SK-N-SH (cell line): ENCODE measurements at regions not wholly inside any gene's neighbourhood (a gene's known extent, or its start where the extent isn't known, plus 50 kb on each side); places are given as distances from the start of the nearest gene placed in this dataset.

ENCODE experiments used
- CTCF ChIA-PET: fragments of 300-600, 350-600 bp; formaldehyde crosslinking; extraction: SDS; loops from one replicate; lab custom pipeline; 2021; lab: Yijun Ruan, JAX
- POLR2A ChIA-PET: fragments of 350-600 bp; sonication (Branson Sonifier 250); formaldehyde crosslinking; extraction: SDS; loops from one replicate; lab custom pipeline; 2020; ENCODE audit warnings: antibody characterized with exemption, inconsistent platforms; lab: Yijun Ruan, JAX
- DNase-seq: peaks from one replicate; pipeline ENCODE4 v3.0.0; 2012
- H2AFZ ChIP-seq: fragments of 200-600 bp; sonication (generic); 2 replicates; pipeline ENCODE4 v1.8.1; 2016; ENCODE audit warnings: antibody characterized with exemption, mild to moderate bottlenecking, low read depth
- H3F3A ChIP-seq: fragments of 200-600 bp; sonication (generic); replicated peaks from 2 replicates; pipeline ENCODE3; 2016; ENCODE audit warnings: antibody characterized with exemption, mild to moderate bottlenecking; ENCODE audit not compliant: insufficient read depth
- H3K27ac ChIP-seq, 2 experiments: fragments of 200-500 bp in 1 of 2; fragments of 200-600 bp in 1 of 2; sonication (Bioruptor generic) in 1 of 2; sonication (generic), shearing (Covaris generic) in 1 of 2; 2 replicates each; pipeline versions ENCODE4 v1.5.1 to v1.6.1; 2014 to 2016; ENCODE audit warnings: low read depth in 2 of 2, inconsistent platforms in 1 of 2, low read length in 1 of 2, mild to moderate bottlenecking in 1 of 2, mixed read lengths in 1 of 2
- H3K27me3 ChIP-seq: fragments of 200-600 bp; sonication (generic), shearing (Covaris generic); 2 replicates; pipeline ENCODE4 v1.6.1; 2016; ENCODE audit warnings: mixed run types; ENCODE audit not compliant: insufficient read depth
- H3K36me3 ChIP-seq, 2 experiments: fragments of 200-500 bp in 1 of 2; fragments of 200-600 bp in 1 of 2; sonication (Bioruptor generic) in 1 of 2; sonication (generic) in 1 of 2; replicated peaks in 1 of 2; 2 replicates each; pipeline versions ENCODE3 to v1.5.1; 2014 to 2016; ENCODE audit warnings: low read length in 1 of 2, mild to moderate bottlenecking in 1 of 2; ENCODE audit not compliant: insufficient read depth in 2 of 2, control insufficient read depth in 1 of 2
- H3K4me1 ChIP-seq, 2 experiments: fragments of 200-500 bp in 1 of 2; fragments of 200-600 bp in 1 of 2; sonication (Bioruptor generic) in 1 of 2; sonication (generic), shearing (Covaris generic) in 1 of 2; 2 replicates each; pipeline versions ENCODE4 v1.5.1 to v1.6.1; 2014 to 2016; ENCODE audit warnings: low read depth in 1 of 2, low read length in 1 of 2, mixed run types in 1 of 2; ENCODE audit not compliant: insufficient read depth in 2 of 2, control insufficient read depth in 1 of 2
- H3K4me2 ChIP-seq: fragments of 200-600 bp; sonication (generic), shearing (Covaris generic); 2 replicates; pipeline ENCODE4 v1.6.1; 2017; ENCODE audit warnings: mixed run types
- H3K4me3 ChIP-seq, 2 experiments: fragments of 200-500 bp in 1 of 2; fragments of 200-600 bp in 1 of 2; sonication (Bioruptor generic) in 1 of 2; sonication (generic), shearing (Covaris generic) in 1 of 2; 2 replicates each; pipeline versions ENCODE4 v1.5.1 to v1.8.1; 2014 to 2016; ENCODE audit warnings: low read depth in 2 of 2, inconsistent platforms in 1 of 2, low read length in 1 of 2, mild to moderate bottlenecking in 1 of 2, mixed read lengths in 1 of 2, moderate library complexity in 1 of 2
- H3K79me2 ChIP-seq: fragments of 200-600 bp; sonication (generic); 2 replicates; pipeline ENCODE4 v1.8.1; 2017; ENCODE audit warnings: mild to moderate bottlenecking; ENCODE audit not compliant: insufficient read depth
- H3K9ac ChIP-seq: fragments of 200-600 bp; sonication (generic); 2 replicates; pipeline ENCODE4 v1.6.1; 2017; ENCODE audit warnings: mixed run types
- H3K9me2 ChIP-seq: fragments of 200-600 bp; sonication (generic); 2 replicates; pipeline ENCODE4 v1.6.1; 2017; ENCODE audit warnings: mixed run types
- H3K9me3 ChIP-seq: fragments of 200-600 bp; sonication (generic); 2 replicates; pipeline ENCODE4 v1.6.1; 2017; ENCODE audit warnings: mixed run types, mild to moderate bottlenecking, moderate library complexity
- H4K20me1 ChIP-seq: fragments of 200-600 bp; sonication (generic); 2 replicates; pipeline ENCODE4 v1.6.1; 2017; ENCODE audit warnings: mild to moderate bottlenecking, mixed run types; ENCODE audit not compliant: insufficient read depth
- CHD2 ChIP-seq: fragments of 150-350 bp; IDR thresholded peaks from 2 replicates; pipeline ENCODE4 v1.6.1; 2018; ENCODE audit warnings: low read length; ENCODE audit not compliant: partially characterized antibody
- EP300 ChIP-seq, 2 experiments: IDR thresholded peaks; 2 replicates each; pipeline versions ENCODE4 v1.4.0 to v1.6.1; 2012; ENCODE audit warnings: borderline replicate concordance in 1 of 2, low read depth in 1 of 2, low read length in 1 of 2
- EZH2phosphoT487 ChIP-seq: fragments of 200-600 bp; sonication (generic); IDR thresholded peaks from 2 replicates; pipeline ENCODE4 v1.6.1; 2017; ENCODE audit warnings: low read depth, mixed run types, mild to moderate bottlenecking, antibody characterized with exemption, moderate library complexity, borderline replicate concordance
- GATA2 ChIP-seq: sonication (generic); formaldehyde crosslinking; IDR thresholded peaks from 2 replicates; pipeline ENCODE4 v1.5.0; 2020; ENCODE audit warnings: mild to moderate bottlenecking, missing genetic modification reagents
- JUND ChIP-seq: IDR thresholded peaks from 2 replicates; pipeline ENCODE4 v1.4.0; 2012
- NFIC ChIP-seq: IDR thresholded peaks from 2 replicates; pipeline ENCODE4 v1.4.0; 2012; ENCODE audit warnings: borderline replicate concordance
- NRF1 ChIP-seq: IDR thresholded peaks from 2 replicates; pipeline ENCODE4 v1.6.1; 2012; ENCODE audit warnings: low read depth, mild to moderate bottlenecking, low read length
- RAD21 ChIP-seq: IDR thresholded peaks from 2 replicates; pipeline ENCODE4 v1.6.1; 2012; ENCODE audit warnings: mild to moderate bottlenecking, low read length
- RCOR1 ChIP-seq: fragments of 150-350 bp; IDR thresholded peaks from 2 replicates; pipeline ENCODE4 v1.6.1; 2017; ENCODE audit warnings: antibody characterized with exemption, low read length
- RFX5 ChIP-seq: IDR thresholded peaks from 2 replicates; pipeline ENCODE4 v1.6.1; 2012; ENCODE audit warnings: mild to moderate bottlenecking, improper control_type of control experiment, low read length
- RXRA ChIP-seq: IDR thresholded peaks from 2 replicates; pipeline ENCODE4 v1.4.0; 2012; ENCODE audit warnings: low read depth, mild to moderate bottlenecking, borderline replicate concordance
- TCF12 ChIP-seq: IDR thresholded peaks from 2 replicates; pipeline ENCODE4 v1.4.0; 2012
- TEAD4 ChIP-seq: IDR thresholded peaks from 2 replicates; pipeline ENCODE4 v1.4.0; 2012; ENCODE audit warnings: mild to moderate bottlenecking, borderline replicate concordance; ENCODE audit not compliant: insufficient read depth
- YY1 ChIP-seq: IDR thresholded peaks from 2 replicates; pipeline ENCODE4 v1.4.0; 2012; ENCODE audit warnings: low read depth, mild to moderate bottlenecking
- WGBS: methylation state at CpG from one replicate; pipeline ENCODE4 v1.1.6; 2017; ENCODE audit warnings: low lambda C conversion rate; 5-methylcytosine and 5-hydroxymethylcytosine counted together
- TF ChIP-seq, protein P1 (sequence below): IDR thresholded peaks from 2 replicates; pipeline ENCODE4 v1.6.1; 2012; ENCODE audit warnings: mild to moderate bottlenecking, low read depth, low read length, moderate library complexity
- TF ChIP-seq, protein P2 (sequence below): IDR thresholded peaks from 2 replicates; pipeline ENCODE4 v1.4.0; 2012; ENCODE audit warnings: low read depth, borderline replicate concordance
- TF ChIP-seq, protein P3 (sequence below): fragments of 150-350 bp; IDR thresholded peaks from 2 replicates; pipeline ENCODE4 v1.6.1; 2016; ENCODE audit warnings: mild to moderate bottlenecking, low read depth, low read length

DNA sequence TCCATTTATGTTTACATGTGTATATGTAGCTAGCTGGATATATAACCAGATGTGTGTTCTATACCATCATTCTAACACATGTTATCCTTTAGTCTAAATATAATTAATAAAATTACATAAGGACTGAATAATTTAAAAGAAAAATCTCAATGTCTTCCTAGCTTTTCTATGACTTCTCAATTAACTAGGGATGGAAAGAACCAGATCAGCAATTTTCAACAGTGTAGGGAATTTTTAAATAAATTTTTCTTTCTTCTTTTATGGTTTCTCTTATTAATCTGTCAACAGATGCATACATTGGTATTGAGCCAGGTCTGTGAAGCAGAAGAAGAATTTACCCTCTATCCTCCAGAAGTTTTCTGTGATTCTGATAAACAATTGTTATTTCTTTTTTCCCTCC, 2180.4 kb upstream of the C9orf72 start (continued):
- TF ChIP-seq, protein P1, sequence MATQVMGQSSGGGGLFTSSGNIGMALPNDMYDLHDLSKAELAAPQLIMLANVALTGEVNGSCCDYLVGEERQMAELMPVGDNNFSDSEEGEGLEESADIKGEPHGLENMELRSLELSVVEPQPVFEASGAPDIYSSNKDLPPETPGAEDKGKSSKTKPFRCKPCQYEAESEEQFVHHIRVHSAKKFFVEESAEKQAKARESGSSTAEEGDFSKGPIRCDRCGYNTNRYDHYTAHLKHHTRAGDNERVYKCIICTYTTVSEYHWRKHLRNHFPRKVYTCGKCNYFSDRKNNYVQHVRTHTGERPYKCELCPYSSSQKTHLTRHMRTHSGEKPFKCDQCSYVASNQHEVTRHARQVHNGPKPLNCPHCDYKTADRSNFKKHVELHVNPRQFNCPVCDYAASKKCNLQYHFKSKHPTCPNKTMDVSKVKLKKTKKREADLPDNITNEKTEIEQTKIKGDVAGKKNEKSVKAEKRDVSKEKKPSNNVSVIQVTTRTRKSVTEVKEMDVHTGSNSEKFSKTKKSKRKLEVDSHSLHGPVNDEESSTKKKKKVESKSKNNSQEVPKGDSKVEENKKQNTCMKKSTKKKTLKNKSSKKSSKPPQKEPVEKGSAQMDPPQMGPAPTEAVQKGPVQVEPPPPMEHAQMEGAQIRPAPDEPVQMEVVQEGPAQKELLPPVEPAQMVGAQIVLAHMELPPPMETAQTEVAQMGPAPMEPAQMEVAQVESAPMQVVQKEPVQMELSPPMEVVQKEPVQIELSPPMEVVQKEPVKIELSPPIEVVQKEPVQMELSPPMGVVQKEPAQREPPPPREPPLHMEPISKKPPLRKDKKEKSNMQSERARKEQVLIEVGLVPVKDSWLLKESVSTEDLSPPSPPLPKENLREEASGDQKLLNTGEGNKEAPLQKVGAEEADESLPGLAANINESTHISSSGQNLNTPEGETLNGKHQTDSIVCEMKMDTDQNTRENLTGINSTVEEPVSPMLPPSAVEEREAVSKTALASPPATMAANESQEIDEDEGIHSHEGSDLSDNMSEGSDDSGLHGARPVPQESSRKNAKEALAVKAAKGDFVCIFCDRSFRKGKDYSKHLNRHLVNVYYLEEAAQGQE: no peak
- TF ChIP-seq TEAD4: no peak
- TF ChIP-seq RFX5: no peak

DNA sequence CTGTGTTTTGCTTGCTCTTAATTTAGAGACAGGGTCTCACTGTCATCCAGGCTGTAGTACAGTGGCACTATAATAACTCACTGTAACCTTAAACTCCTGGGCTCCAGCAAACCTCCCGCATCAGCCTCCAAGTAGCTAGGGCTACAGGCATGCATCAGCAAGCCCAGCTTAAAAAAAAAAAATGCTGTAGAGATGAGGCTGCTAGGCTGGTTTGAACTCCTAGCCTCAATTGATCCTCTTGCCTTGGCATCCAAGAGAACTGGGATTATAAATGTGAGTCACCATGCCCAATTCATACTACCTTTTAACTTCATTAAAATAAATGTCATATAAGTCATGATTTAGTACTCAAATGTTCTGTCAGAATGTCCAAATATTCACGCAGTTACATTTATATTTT, 2195.7 kb upstream of the C9orf72 start:
- Histone ChIP-seq H3K4me2 (no peak overlapping the region), H2AFZ (no peak overlapping the region), H3K4me1 (no peaks in the 10 kb centered on the region), H3K9me3 (0 out of 2 replicates have a peak, but pooled peaks cover 6% of the 10 kb centered on the region), H3F3A (no peaks in the 10 kb centered on the region), H4K20me1 (no peaks in the 10 kb centered on the region), H3K9ac (no peak overlapping the region), H3K79me2 (no peaks in the 10 kb centered on the region), H3K9me2 (no peaks in the 10 kb centered on the region), H3K27me3 (no peaks in the 10 kb centered on the region), H3K4me3 (no peak overlapping the region), H3K27ac (no peak overlapping the region), H3K36me3 (peaks cover 0 to 3% of the 10 kb centered on the region in 2 experiments)
- TF ChIP-seq NFIC (no peak), TCF12 (no peak), NRF1 (no peak), JUND (no peak), GATA2 (no peak), CHD2 (no peak), EP300 (IDR thresholded peaks at IDR 0.05; ENCODE audit: borderline replicate concordance in 1 of 2, low read depth in 1 of 2, low read length in 1 of 2) (no peak), TEAD4 (no peak), RCOR1 (no peak), EZH2phosphoT487 (no peak), RAD21 (no peak), YY1 (no peak), RXRA (no peak)
- TF ChIP-seq, protein P2, sequence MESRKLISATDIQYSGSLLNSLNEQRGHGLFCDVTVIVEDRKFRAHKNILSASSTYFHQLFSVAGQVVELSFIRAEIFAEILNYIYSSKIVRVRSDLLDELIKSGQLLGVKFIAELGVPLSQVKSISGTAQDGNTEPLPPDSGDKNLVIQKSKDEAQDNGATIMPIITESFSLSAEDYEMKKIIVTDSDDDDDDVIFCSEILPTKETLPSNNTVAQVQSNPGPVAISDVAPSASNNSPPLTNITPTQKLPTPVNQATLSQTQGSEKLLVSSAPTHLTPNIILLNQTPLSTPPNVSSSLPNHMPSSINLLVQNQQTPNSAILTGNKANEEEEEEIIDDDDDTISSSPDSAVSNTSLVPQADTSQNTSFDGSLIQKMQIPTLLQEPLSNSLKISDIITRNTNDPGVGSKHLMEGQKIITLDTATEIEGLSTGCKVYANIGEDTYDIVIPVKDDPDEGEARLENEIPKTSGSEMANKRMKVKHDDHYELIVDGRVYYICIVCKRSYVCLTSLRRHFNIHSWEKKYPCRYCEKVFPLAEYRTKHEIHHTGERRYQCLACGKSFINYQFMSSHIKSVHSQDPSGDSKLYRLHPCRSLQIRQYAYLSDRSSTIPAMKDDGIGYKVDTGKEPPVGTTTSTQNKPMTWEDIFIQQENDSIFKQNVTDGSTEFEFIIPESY: no peak
- TF ChIP-seq, protein P3, sequence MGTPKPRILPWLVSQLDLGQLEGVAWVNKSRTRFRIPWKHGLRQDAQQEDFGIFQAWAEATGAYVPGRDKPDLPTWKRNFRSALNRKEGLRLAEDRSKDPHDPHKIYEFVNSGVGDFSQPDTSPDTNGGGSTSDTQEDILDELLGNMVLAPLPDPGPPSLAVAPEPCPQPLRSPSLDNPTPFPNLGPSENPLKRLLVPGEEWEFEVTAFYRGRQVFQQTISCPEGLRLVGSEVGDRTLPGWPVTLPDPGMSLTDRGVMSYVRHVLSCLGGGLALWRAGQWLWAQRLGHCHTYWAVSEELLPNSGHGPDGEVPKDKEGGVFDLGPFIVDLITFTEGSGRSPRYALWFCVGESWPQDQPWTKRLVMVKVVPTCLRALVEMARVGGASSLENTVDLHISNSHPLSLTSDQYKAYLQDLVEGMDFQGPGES: no peak
- CTCF ChIA-PET: no interaction called here
- WGBS: 60% methylated on average over 2 of the region's 2 CpGs
- POLR2A ChIA-PET: no interaction called here
- no peak for DNase-seq
